ENCODE measurements at regions not wholly inside any gene's neighbourhood (a gene's known extent, or its start where the extent isn't known, plus 50 kb on each side); places are given as distances from the start of the nearest gene placed in this dataset.

DNA sequence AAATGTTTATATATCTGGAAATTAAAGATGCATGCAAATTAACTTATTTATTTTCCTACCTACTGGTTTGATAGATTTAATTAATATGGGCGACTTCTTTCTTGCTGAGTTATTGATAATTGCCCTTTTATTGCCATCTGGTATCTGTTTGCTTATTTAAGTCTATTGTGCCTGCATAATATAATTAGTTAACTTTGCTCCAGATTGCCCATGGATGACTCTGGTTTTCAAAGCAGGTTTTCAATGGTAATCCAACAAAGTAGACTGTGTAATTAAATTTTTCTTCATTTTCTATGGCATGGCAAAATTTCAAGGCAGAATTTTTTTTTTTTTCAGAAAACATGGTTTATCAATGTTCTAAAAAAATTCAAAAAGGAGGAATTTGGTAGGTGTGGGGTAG lies 1092.0 kb downstream of the GRIK2 start:
- TF ChIP-seq GATA2 (IDR thresholded peaks at IDR 0.05; ENCODE audit: low read depth, low read length) (no peak), GATA3 (IDR thresholded peaks at IDR 0.05; ENCODE audit: low read depth, low read length) (no peak)

Measured in SH-SY5Y (cell line).